T-helper 17 cell (primary cell): ENCODE measurements at regions not wholly inside any gene's neighbourhood (a gene's known extent, or its start where the extent isn't known, plus 50 kb on each side); places are given as distances from the start of the nearest gene placed in this dataset.

Experiments
- ATAC-seq: fragments of 150-1000 bp; cut with Tn5 transposase; 2 replicates; pipeline ENCODE4 v1.10.0; 2021; ENCODE audit warnings: mild to moderate bottlenecking, moderate library complexity
- DNase-seq, 3 donors: peaks; one replicate each; pipeline versions ENCODE4 v3.0.0 to v3.0.0-alpha.2; 2020 to 2021
- H3K9me3 ChIP-seq: one replicate; pipeline ENCODE4 v1.7.0; 2013; ENCODE audit warnings: low read length, mild to moderate bottlenecking; ENCODE audit not compliant: control insufficient read depth, poor library complexity, severe bottlenecking
- H3K27ac Mint-ChIP-seq: one replicate; pipeline ENCODE4 v1.8.0; 2022; ENCODE audit warnings: mild to moderate bottlenecking, moderate library complexity, mixed read lengths
- H3K27me3 Mint-ChIP-seq: one replicate; pipeline ENCODE4 v1.8.0; 2022; ENCODE audit warnings: mixed read lengths
- H3K36me3 Mint-ChIP-seq: one replicate; pipeline ENCODE4 v1.8.0; 2022; ENCODE audit warnings: low read depth, mixed read lengths
- H3K4me1 Mint-ChIP-seq: one replicate; pipeline ENCODE4 v1.8.0; 2022; ENCODE audit warnings: mild to moderate bottlenecking, mixed read lengths
- H3K4me3 Mint-ChIP-seq: one replicate; pipeline ENCODE4 v1.8.0; 2022; ENCODE audit warnings: mild to moderate bottlenecking, moderate library complexity, mixed read lengths

- no peak overlapping the region for H3K27ac Mint-ChIP-seq
- H3K27me3 Mint-ChIP-seq, result no peaks in the 10 kb centered on the region
- H3K36me3 Mint-ChIP-seq, result no peaks in the 10 kb centered on the region
- no peak overlapping the region for H3K4me3 Mint-ChIP-seq
- DNase-seq (no peak), ATAC-seq (no peak)
- no peaks in the 10 kb centered on the region for H3K9me3 ChIP-seq
- H3K4me1 Mint-ChIP-seq, result no peaks in the 10 kb centered on the region
These were observed 867.4 kb downstream of the TECRL start for GRCh38 chr4:63541828-63542227.

- H3K36me3 Mint-ChIP-seq, result no peaks in the 10 kb centered on the region
- H3K27ac Mint-ChIP-seq, result no peak overlapping the region
- no peaks in the 10 kb centered on the region for H3K4me1 Mint-ChIP-seq
- no peak overlapping the region for H3K4me3 Mint-ChIP-seq
- DNase-seq (no peak), ATAC-seq (no peak)
- no peaks in the 10 kb centered on the region for H3K27me3 Mint-ChIP-seq
- no peaks in the 10 kb centered on the region for H3K9me3 ChIP-seq
These were observed 879.5 kb downstream of the TECRL start for GRCh38 chr4:63529581-63530337.

GRCh38 chr4:63528256-63528991 lies 880.8 kb downstream of the TECRL start:
- Mint-ChIP-seq H3K27ac (no peak overlapping the region), H3K4me1 (no peaks in the 10 kb centered on the region), H3K36me3 (no peaks in the 10 kb centered on the region), H3K27me3 (no peaks in the 10 kb centered on the region), H3K4me3 (no peak overlapping the region)
- no peak for DNase-seq
- no peak for ATAC-seq
- H3K9me3 ChIP-seq, result no peaks in the 10 kb centered on the region

GRCh38 chr4:63526251-63526650 lies 883.0 kb downstream of the TECRL start:
- no peak for DNase-seq
- Mint-ChIP-seq H3K27me3 (no peaks in the 10 kb centered on the region), H3K36me3 (no peaks in the 10 kb centered on the region), H3K4me1 (no peaks in the 10 kb centered on the region), H3K4me3 (no peak overlapping the region), H3K27ac (no peak overlapping the region)
- no peaks in the 10 kb centered on the region for H3K9me3 ChIP-seq
- no peak for ATAC-seq

DNA sequence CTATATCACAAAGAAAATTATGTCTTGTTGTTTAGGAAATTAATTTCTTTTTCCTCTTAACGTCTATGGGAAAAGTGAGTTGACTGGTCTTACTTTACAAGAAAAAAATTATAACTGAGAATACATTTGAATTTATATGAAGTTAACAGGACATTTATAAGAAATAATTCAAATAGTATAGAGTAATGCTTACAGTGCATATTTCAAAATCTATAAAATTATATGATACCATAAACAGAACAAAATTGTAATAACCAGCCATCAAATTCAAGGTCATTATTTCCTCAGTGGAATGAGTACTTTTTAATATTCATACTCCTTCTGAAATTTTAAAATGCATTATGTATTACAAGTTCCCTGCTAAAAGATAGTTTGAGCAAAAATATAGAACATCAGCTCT lies 884.5 kb downstream of the TECRL start:
- no peaks in the 10 kb centered on the region for H3K27me3 Mint-ChIP-seq
- DNase-seq (no peak), ATAC-seq (no peak)
- no peak overlapping the region for H3K27ac Mint-ChIP-seq
- no peak overlapping the region for H3K4me3 Mint-ChIP-seq
- H3K4me1 Mint-ChIP-seq, result no peaks in the 10 kb centered on the region
- no peaks in the 10 kb centered on the region for H3K36me3 Mint-ChIP-seq
- no peaks in the 10 kb centered on the region for H3K9me3 ChIP-seq

DNA sequence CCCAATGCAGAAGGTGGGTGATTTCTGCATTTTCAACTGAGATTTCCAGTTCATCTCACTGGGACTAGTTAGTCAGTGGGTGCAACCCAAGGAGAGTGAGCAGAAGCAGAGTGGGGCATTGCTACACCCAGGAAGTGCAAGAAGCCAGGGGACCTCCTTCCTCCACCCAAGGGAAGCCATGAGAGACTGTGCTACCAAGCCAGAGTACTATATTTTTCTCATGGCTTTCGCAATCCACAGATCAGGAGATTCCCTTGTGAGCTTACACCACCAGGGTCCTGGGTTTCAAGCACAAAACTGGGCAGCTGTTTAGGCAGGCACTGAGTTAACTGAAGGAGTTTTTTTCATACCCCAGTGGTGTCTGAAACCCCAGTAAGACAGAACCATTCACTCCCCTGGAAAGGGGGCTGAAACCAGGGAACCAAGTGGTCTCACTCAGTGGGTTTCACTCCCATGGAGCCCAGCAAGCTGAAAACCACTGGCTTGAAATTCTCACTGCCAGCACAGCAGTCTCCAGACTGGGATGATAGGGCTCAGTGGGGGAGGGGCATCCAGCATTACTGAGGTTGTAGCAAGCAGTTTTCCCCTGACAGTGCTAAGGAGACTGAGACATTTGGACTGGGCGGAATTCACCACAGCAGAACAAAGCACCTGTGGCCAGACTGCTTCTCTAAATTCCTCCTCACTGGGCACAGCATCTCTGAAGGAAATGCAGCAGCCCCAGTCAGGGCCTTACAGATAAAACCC lies 903.4 kb downstream of the TECRL start:
- DNase-seq, result no peak
- H3K4me1 Mint-ChIP-seq, result no peaks in the 10 kb centered on the region
- no peaks in the 10 kb centered on the region for H3K36me3 Mint-ChIP-seq
- no peak overlapping the region for H3K27ac Mint-ChIP-seq
- H3K27me3 Mint-ChIP-seq, result no peaks in the 10 kb centered on the region
- no peaks in the 10 kb centered on the region for H3K9me3 ChIP-seq
- no peak for ATAC-seq
- H3K4me3 Mint-ChIP-seq, result no peak overlapping the region

DNA sequence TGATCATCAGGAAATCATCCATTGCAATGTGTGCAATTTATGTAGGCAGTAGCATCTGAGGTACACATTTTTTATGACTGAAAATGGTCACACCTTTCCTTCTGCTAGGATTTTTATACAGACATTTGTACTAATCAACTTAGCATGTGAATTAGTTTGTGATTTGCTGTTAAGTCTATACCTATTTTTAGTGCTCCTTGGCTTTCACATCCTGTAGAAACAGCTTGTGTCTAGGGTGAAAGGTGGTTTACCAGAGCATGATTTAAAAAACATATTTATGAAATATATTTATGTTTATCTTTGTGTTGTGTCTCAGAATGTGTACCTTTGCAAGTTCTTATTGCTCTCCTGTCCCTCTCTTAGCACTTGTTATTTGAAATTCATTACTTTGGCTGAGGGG lies 916.0 kb downstream of the TECRL start:
- Mint-ChIP-seq H3K4me1 (no peaks in the 10 kb centered on the region), H3K36me3 (no peaks in the 10 kb centered on the region), H3K4me3 (no peak overlapping the region), H3K27me3 (no peaks in the 10 kb centered on the region), H3K27ac (no peak overlapping the region)
- no peaks in the 10 kb centered on the region for H3K9me3 ChIP-seq
- no peak for ATAC-seq
- no peak for DNase-seq

- no peak for DNase-seq
- Mint-ChIP-seq H3K27me3 (no peaks in the 10 kb centered on the region), H3K4me1 (no peaks in the 10 kb centered on the region), H3K4me3 (no peak overlapping the region), H3K27ac (no peak overlapping the region), H3K36me3 (no peaks in the 10 kb centered on the region)
- H3K9me3 ChIP-seq, result no peaks in the 10 kb centered on the region
- no peak for ATAC-seq
These were observed 916.7 kb downstream of the TECRL start for GRCh38 chr4:63492515-63492914.

GRCh38 chr4:63464393-63464792 lies 944.9 kb downstream of the TECRL start:
- no peak overlapping the region for H3K4me3 Mint-ChIP-seq
- no peak for ATAC-seq
- no peak overlapping the region for H3K27ac Mint-ChIP-seq
- no peaks in the 10 kb centered on the region for H3K36me3 Mint-ChIP-seq
- H3K9me3 ChIP-seq, result no peaks in the 10 kb centered on the region
- no peaks in the 10 kb centered on the region for H3K4me1 Mint-ChIP-seq
- no peak for DNase-seq
- no peaks in the 10 kb centered on the region for H3K27me3 Mint-ChIP-seq

DNA sequence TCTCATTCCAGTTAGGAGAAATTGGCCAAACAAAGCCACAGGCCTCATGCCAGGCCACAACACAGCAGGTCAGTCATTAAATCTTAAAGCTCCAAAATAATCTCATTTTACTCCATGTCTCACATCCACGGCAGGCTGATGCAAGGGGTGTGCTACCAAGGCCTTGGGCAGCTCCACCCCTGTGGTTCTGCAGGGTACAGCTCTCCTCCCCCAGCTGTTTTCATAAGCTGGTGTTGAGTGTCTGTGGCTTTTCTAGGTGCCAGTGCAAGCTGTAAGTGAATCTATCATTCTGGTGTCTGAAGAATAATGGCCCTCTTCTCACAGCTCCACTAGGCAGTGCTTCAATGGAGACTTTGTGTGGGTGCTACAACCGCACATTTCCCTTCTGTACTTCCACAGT lies 949.2 kb downstream of the TECRL start:
- Mint-ChIP-seq H3K4me1 (no peaks in the 10 kb centered on the region), H3K36me3 (no peaks in the 10 kb centered on the region), H3K27me3 (no peaks in the 10 kb centered on the region), H3K4me3 (no peak overlapping the region), H3K27ac (no peak overlapping the region)
- ATAC-seq, result no peak
- no peak for DNase-seq
- H3K9me3 ChIP-seq, result no peaks in the 10 kb centered on the region

DNA sequence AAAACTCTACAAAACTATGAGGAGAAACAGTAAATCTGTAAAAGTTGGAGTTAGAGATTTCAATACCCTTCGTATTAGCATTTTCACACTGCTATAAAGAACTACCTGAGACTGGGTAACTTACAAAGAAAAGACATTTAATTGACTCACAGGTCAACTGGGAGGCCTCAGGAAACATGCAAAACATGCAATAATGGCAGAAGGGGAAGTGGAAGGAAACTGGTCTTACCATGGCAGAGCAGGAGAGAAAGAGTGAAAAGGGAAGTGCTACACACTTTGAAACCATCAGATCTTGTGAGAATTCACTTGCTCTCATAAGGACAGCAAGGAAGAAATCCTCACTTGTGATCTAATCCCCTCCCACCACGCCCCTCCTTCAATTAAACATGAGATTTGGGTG lies 949.9 kb downstream of the TECRL start:
- Mint-ChIP-seq H3K27ac (no peak overlapping the region), H3K36me3 (no peaks in the 10 kb centered on the region)

DNA sequence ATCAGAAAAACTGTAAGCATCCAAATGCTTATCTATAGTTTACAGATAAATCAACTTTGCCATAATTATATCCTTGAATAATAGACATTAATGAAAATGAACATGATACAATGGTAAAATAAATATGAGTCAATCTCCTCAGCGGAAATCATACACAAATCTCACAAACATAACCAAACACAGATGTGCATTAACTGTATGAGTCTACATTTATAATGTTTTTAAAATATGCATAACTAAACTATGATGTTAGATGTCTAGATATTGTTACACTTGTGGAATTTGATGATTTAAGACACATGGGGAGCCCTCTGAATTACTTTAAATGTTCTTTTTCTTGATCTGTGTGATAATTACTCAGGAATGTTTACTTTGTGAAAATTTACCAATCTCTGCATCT lies 951.2 kb downstream of the TECRL start:
- Mint-ChIP-seq H3K36me3 (no peaks in the 10 kb centered on the region), H3K27ac (no peak overlapping the region), H3K27me3 (no peaks in the 10 kb centered on the region), H3K4me3 (no peak overlapping the region), H3K4me1 (no peaks in the 10 kb centered on the region)
- H3K9me3 ChIP-seq, result no peaks in the 10 kb centered on the region
- no peak for DNase-seq
- ATAC-seq, result no peak

More for the DNA sequence above, 949.9 kb downstream of the TECRL start:
- ATAC-seq (no peak), DNase-seq (no peak)
- Mint-ChIP-seq H3K4me3 (no peak overlapping the region), H3K4me1 (no peaks in the 10 kb centered on the region), H3K27me3 (no peaks in the 10 kb centered on the region)
- H3K9me3 ChIP-seq, result no peaks in the 10 kb centered on the region

DNA sequence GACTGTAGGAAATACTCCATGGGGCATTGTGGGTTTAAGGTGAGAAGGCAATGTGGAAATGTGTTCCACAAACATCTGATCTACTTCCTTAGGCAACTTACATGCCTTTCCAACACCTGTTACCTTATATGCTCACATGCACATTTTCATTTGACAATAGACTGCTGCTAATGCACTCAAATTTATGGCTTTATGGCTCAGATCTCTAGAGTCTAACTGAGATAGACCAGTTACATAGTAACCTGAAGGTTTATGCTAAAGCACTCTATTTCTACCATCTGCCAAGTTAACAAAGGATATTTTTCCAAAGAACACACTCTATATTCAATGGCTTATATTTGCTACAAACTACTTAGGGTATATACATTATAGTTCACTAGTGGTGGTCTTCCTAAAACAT lies 969.0 kb downstream of the TECRL start:
- H3K9me3 ChIP-seq, result no peaks in the 10 kb centered on the region
- Mint-ChIP-seq H3K36me3 (no peaks in the 10 kb centered on the region), H3K27me3 (no peaks in the 10 kb centered on the region), H3K27ac (no peak overlapping the region), H3K4me3 (no peak overlapping the region), H3K4me1 (no peaks in the 10 kb centered on the region)
- DNase-seq, result no peak
- ATAC-seq, result no peak
